ENCODE measurements at regions not wholly inside any gene's neighbourhood (a gene's known extent, or its start where the extent isn't known, plus 50 kb on each side); places are given as distances from the start of the nearest gene placed in this dataset.
A peak's percentile ranks its signal among the peaks of the same experiment; 100 is the strongest.

GRCh38 chr10:111356571-111356970, 279.7 kb downstream of the ADRA2A start:
- peak in 1 of 4 experiments; percentile 2 for DNase-seq

GRCh38 chr10:111357859-111358258, 281.0 kb downstream of the ADRA2A start:
- DNase-seq = no peak

DNA sequence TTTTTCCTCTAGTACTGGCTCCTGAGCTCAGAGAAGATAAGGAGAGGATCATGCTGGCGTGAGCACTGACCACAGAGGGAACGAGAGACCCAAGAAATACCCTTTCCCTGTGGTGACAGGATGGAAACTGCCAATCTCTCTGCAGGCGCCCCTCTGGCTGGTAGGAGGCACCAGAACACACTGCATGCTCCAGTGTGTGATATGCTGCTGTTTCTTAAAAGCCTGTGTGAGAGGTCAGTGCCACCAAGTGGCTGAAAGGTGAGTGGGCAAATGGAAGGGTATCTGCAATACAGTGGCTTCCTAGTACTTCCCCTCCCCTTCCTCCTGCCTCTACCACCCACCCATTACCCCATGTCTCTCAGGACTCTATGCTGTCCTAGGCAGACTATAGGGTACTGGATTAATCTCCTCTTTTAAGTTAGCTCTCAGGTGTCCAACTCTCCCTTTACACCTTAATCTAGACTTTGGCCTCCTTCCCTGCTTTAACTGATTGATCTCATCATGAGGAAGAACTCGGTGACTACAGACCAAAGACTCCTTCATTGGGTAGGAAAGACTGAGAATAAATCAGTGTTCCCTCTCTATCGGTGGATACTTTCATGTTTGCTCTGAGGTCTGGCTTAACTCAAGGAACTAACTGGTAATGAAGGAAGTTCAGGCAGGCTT, 283.6 kb downstream of the ADRA2A start:
- DNase-seq = peak in 3 of 4 experiments; percentile 4 to 11 (median 5)

- no peak for DNase-seq
Measured at GRCh38 chr10:111367531-111367930, 290.7 kb downstream of the ADRA2A start.

DNA sequence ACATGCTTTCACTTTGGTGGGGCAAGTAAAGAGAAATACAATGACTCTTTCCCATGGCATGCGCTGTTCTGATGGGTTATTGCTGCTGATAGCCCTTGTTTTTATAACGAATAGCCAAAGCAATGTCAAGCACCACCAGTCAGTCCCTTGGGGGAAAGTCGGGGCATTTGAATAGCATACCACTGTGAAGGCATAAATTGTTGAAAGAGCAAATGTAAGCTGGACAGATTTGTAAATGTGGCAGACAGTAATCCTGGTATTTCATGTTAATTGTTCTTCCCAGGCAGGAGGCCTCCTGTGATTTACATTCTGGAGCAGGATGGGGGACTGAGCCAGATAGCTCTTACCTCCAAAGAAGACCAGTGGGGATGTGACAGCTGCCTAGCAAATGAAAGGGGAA, 293.3 kb downstream of the ADRA2A start:
- no peak for DNase-seq

- DNase-seq = no peak
Measured at GRCh38 chr10:111373696-111374095, 296.9 kb downstream of the ADRA2A start.

DNA sequence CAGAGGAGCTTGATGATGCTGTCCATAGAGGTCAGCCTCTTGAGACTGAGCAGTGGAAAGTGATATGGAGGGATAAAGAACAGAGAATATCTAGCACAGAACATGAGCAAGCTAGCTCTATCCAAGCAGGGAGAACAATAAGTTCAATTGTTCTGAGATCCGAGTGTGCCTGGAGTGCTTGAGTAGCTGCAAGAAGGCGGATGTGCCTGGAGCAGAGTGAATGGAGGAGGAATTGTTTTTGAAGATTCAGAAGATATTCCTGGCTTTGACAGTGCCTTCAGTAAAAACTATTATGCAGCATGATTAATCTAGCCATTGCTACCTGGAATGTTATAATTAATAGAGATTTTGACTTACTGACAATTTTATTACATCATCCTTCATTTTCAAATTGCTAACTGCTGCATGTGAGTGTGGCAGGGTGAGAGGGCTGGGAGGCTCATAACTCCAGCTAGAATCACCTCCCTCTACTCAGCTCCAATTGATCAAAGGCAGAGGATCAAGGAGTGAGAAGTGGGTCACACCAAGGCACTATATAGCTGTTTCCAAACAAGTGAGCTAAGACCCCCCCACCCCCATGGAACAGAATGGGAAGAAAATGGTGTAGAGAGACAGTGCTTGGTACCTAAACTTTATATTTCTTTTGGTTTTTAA, 302.8 kb downstream of the ADRA2A start:
- DNase-seq = no peak

DNA sequence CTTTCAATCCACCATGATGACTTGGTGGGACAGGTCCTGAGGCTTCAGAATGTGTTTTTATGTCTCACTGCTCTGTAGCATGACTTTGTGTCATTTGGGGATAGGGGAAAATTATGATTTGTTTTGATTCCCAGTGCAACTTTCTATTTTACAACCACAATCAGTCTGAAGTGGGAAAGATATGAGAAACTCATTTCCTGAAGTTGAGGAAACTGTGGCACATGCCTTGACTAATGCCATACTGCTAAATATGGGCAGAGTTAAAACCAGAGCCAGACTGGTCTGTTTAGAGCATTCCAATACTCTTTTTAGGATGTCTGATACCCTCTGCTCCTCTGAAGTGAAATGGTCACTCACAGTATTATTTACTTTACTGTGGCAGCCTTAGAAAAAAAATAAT, 307.7 kb downstream of the ADRA2A start:
- DNase-seq = no peak

- no peak for DNase-seq
Measured at GRCh38 chr10:111390813-111391563, 314.2 kb downstream of the ADRA2A start.

DNA sequence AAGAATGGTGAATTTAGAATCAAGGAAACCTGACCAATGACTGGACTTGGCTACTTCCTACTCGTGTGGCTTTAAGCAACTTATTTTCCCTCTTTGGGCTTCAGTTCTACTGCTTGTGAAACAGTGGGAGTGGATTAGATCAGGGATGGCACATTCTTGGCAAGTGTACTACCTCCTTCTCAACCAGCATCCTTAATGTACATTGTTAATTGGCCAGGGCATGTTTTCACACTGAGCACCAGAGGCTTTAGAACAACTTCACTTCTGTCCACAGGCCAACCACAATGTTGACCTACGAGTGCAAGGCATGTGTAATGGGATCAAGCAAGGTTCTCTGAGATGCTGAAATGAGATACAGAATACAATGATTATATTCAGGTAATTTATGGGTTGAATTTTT, 315.3 kb downstream of the ADRA2A start:
- DNase-seq = no peak

GRCh38 chr10:111392910-111393309, 316.1 kb downstream of the ADRA2A start:
- no peak for DNase-seq

DNA sequence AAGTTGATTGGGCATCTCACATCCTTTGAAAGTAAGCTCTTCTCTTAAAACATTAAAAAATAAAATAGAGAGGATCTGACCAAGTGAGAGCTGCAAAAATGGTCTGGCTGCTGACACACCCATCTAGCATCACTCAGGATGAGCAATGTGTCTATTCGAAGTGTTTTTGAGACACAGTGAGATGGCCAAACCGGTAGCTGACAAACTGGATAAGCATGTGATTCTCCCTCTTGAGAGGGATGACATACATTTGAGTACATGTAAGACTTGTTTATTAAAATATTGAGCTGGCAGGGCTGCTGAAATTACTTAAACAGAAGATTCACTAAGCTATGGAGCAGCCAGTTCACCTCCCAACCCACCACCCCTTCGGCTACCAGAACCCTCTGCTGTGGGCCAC, 333.9 kb downstream of the ADRA2A start:
- no peak for DNase-seq

DNA sequence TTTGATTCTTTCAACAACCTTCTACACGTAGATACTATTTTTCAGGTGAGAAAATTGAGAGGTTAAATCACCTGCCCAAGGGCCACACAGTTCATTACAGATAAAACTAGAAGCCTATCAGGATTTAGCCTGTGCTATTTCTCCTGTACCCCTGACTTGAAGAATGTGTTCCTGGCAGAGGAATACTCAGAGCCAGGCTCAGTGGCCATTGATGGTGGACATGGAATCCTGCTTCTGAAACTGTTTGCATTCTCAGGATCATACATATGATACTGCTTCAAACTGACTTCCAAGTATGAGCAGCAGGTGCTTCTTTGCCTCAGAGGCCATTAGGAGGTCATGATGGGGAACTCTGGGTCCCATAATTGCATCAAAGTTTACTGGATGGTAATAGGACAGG, 348.6 kb downstream of the ADRA2A start:
- DNase-seq = no peak

DNA sequence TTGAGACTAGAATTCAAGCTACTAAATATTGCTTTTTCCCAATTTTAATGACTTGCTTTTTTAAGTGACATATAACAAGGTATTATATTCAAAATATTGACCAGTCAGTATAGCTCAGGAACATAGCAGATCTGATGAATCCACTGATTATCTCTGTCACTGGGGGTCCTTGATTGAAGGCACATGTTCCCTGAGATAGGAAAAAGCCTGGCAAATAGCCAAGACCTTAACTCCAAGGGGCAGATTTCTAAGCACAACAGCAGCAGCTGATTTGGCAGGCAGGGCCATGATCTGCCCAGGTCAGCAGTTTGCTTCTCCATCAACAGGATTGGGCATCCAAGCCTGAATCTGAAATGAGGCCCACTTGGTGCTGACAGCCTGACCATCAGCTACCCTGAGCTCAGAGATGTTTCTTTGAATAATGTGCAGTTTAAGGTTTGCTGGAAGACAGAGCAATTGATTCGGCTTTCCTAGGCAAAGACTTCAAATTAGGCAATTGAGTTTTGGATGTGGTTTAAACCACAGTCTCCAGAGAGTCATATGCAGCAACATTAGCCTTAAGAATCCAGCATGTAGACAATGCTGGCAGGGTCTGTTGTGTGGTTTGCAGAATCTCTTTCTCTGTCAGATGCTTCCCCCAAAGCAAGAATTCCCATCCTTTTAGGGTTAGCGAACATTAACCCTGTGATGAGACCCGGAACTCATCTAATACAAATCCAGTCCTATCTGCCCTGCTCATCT, 352.6 kb downstream of the ADRA2A start:
- DNase-seq = no peak

GRCh38 chr10:111430070-111430469, 353.2 kb downstream of the ADRA2A start:
- no peak for DNase-seq

GRCh38 chr10:111432588-111432987, 355.8 kb downstream of the ADRA2A start:
- no peak for DNase-seq

GRCh38 chr10:111435871-111436270, 359.0 kb downstream of the ADRA2A start:
- DNase-seq = no peak

DNA sequence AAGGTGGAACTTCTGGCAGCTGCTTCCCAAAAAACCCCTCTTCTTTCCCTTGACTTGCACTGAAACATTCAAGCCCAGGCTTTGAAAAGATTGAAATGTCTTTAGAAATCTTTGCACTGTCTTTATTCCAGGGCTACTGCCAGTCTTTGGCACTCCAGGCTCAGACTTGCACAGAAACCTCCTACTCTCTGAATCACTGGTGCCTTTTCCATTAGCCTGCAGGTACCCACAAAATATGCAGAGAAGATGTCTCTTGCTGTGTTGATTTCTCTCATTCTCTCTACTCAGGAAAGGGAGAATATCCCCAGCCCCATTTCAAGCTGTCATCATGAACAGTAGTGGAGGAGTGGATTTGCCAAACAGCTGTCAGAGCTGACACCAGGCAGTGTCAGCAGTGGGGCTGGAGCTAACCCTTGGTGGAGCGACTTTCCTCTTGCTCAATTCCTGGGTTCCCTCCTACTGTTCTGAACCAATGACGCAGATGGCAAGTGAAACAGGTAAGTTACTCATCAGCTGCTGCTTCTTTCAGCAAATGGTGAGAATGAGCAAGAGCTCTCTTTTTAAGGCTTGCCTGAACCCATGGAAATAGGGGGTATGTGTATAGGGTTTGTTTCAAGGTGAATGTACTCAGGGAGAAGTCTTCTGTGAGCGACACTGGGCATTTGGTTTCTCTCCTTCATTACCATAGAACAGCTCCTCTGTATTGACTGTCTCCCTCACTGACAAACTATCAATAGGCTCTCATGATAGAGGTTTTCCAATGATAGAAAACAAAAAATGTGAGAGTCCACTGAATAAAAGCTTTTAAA, 362.4 kb downstream of the ADRA2A start:
- no peak for DNase-seq

GRCh38 chr10:111440501-111440900, 363.7 kb downstream of the ADRA2A start:
- no peak for DNase-seq

GRCh38 chr10:111445667-111446066, 368.8 kb downstream of the ADRA2A start:
- DNase-seq = no peak

GRCh38 chr10:111446966-111447365, 370.1 kb downstream of the ADRA2A start:
- DNase-seq = no peak

DNA sequence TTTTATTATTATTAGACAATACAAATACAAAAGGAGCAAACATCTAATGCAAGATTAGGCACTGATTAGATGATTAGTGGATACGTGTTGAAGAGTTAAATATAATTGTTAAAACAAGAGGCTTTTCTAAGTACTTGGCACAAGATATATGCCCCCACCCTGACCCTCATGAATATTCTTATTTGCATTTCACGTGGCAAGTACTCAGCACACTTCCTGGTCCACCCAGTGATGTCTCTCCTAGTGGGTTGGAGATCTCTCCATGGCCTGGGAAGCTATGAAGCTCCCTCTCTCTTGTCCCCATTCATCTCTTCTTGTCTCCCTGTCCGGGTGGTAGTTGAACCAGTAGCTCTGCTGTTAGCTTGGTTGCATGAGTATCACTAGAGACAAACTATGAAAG, 375.3 kb downstream of the ADRA2A start:
- no peak for DNase-seq
